Tibial nerve (tissue), 3 donors: ENCODE measurements at regions not wholly inside any gene's neighbourhood (a gene's known extent, or its start where the extent isn't known, plus 50 kb on each side); places are given as distances from the start of the nearest gene placed in this dataset.

Experiments used
- POLR2A ChIP-seq, 2 donors: fragments of 450-650 bp; IDR thresholded peaks; one replicate each; pipeline ENCODE4 v1.6.1; 2017; ENCODE audit warnings: antibody characterized with exemption in 2 of 2, mild to moderate bottlenecking in 2 of 2, moderate library complexity in 2 of 2
- TF ChIP-seq, protein P1 (sequence below), 5 experiments: fragments of 200-600 bp in 3 of 5; fragments of 450-650 bp in 2 of 5; sonication (generic) in 3 of 5; IDR thresholded peaks; one replicate each; pipeline ENCODE4 v1.5.1; 2016 to 2019; ENCODE audit warnings: antibody characterized with exemption in 5 of 5, mild to moderate bottlenecking in 3 of 5, moderate library complexity in 2 of 5

DNA sequence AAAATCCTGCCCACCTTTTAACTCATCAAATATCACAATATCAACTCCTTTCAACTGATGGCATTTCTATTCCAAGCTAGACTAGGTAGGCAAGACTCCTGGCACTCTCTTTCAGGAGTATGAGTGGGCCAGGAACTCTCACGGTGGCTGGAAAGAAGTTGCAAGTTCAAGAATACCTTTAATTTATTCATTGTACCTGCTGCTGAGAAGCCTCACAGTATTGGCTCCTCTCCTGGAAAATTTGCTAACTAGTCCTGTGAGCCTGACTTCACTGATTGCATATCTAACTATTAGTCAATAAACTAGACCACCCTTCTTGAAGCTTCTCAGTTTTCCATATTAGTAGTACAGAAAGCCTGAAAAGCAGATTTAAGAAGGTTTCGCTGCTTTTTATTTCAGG lies 120.2 kb downstream of the DUSP10 start:
- no peak for TF ChIP-seq POLR2A (IDR thresholded peaks at IDR 0.05)
- TF ChIP-seq, protein P1, sequence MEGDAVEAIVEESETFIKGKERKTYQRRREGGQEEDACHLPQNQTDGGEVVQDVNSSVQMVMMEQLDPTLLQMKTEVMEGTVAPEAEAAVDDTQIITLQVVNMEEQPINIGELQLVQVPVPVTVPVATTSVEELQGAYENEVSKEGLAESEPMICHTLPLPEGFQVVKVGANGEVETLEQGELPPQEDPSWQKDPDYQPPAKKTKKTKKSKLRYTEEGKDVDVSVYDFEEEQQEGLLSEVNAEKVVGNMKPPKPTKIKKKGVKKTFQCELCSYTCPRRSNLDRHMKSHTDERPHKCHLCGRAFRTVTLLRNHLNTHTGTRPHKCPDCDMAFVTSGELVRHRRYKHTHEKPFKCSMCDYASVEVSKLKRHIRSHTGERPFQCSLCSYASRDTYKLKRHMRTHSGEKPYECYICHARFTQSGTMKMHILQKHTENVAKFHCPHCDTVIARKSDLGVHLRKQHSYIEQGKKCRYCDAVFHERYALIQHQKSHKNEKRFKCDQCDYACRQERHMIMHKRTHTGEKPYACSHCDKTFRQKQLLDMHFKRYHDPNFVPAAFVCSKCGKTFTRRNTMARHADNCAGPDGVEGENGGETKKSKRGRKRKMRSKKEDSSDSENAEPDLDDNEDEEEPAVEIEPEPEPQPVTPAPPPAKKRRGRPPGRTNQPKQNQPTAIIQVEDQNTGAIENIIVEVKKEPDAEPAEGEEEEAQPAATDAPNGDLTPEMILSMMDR (IDR thresholded peaks at IDR 0.05) = no peak
